ENCODE measurements at regions not wholly inside any gene's neighbourhood (a gene's known extent, or its start where the extent isn't known, plus 50 kb on each side); places are given as distances from the start of the nearest gene placed in this dataset.
A peak's percentile ranks its signal among the peaks of the same experiment; 100 is the strongest.

DNA sequence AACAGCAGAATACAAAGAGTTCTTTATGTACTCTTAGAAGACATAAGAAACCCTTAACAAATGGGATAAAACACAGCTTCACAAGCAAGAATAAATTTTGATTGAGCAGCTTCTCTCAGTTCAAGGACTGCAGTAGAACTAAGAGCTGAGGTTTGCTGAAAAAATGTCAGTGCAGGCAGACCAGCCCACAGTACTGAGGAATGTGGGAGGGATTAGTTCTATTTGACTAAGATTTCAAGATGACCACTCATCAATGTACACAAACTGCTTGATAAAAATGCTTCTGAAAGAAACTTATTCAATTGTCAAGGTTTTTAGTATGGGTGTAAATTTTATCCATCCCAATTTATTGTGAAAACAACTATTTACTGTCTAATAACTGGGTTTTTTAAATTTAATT is 138.4 kb downstream of the SEC23A start:
- H3K9me3 ChIP-seq (ENCODE audit: control insufficient read depth, insufficient read depth, low read depth, low read length) = no peaks in the 10 kb centered on the region
- no peaks in the 10 kb centered on the region for H3K27me3 ChIP-seq (ENCODE audit: control insufficient read depth, insufficient read depth, low read length)
- no peak overlapping the region for H3K27ac ChIP-seq (ENCODE audit: insufficient read depth, low read length)
- no peak for TF ChIP-seq EZH2 (IDR thresholded peaks at IDR 0.05; ENCODE audit: low read length, missing control alignments)
- TF ChIP-seq, protein P1, sequence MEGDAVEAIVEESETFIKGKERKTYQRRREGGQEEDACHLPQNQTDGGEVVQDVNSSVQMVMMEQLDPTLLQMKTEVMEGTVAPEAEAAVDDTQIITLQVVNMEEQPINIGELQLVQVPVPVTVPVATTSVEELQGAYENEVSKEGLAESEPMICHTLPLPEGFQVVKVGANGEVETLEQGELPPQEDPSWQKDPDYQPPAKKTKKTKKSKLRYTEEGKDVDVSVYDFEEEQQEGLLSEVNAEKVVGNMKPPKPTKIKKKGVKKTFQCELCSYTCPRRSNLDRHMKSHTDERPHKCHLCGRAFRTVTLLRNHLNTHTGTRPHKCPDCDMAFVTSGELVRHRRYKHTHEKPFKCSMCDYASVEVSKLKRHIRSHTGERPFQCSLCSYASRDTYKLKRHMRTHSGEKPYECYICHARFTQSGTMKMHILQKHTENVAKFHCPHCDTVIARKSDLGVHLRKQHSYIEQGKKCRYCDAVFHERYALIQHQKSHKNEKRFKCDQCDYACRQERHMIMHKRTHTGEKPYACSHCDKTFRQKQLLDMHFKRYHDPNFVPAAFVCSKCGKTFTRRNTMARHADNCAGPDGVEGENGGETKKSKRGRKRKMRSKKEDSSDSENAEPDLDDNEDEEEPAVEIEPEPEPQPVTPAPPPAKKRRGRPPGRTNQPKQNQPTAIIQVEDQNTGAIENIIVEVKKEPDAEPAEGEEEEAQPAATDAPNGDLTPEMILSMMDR (conservative IDR thresholded peaks at IDR 0.05 in 1 of 2, IDR thresholded peaks at IDR 0.05 in 1 of 2; ENCODE audit: low read depth in 1 of 2, low read length in 2 of 2) = no peak
- no peaks in the 10 kb centered on the region for H3K79me2 ChIP-seq (ENCODE audit: control insufficient read depth, insufficient read depth, low read length)
- no peak overlapping the region for H2AFZ ChIP-seq (ENCODE audit: low read length)
- no peaks in the 10 kb centered on the region for H4K20me1 ChIP-seq (ENCODE audit: control insufficient read depth, extremely low read depth, insufficient read depth, low read length)
- no peak overlapping the region for H3K4me2 ChIP-seq (ENCODE audit: extremely low read depth, insufficient read depth, low read length)
- H3K9ac ChIP-seq (ENCODE audit: insufficient read depth, low read length) = no peak overlapping the region
- H3K36me3 ChIP-seq (ENCODE audit: control insufficient read depth, insufficient read depth, low read length) = no peaks in the 10 kb centered on the region
- peak in 1 of 2 donors; percentile 79 for DNase-seq (ENCODE audit: low read depth in 2 of 2)
- no peaks in the 10 kb centered on the region for H3K4me1 ChIP-seq (ENCODE audit: control insufficient read depth, extremely low read depth, insufficient read depth, low read length)
- H3K4me3 ChIP-seq (replicated peaks in 1 of 4; ENCODE audit: control extremely low read depth in 1 of 4, insufficient read depth in 1 of 4, low read depth in 3 of 4, low read length in 4 of 4) = no peak overlapping the region

DNA sequence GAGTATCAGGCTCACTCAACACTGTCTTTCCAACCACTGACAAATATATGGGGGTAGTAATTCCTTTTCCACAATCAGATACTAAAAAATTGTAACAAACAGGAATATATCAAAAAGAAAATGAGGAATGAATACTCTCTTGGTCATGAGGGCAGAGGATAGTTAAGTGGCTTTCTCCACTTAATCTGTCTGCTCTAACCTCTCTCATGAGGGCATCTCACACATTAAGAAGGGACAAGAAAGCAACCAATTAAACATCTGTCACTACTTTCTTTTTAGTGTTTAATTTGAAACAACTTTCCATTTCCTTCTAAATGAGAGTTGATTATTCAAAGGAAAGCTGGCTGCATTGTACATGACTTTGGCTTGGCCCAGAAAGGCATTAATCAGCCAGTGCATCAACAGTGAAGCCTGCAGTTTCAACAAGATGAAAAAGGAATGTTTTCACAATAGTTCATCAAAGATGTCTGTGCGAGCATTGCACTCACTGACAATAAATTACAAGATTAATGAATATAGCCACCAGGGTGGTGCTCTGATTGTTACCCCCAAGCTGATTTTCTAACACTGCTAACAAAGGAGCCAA is 142.0 kb downstream of the SEC23A start:
- no peaks in the 10 kb centered on the region for H3K4me1 ChIP-seq (ENCODE audit: control insufficient read depth, extremely low read depth, insufficient read depth, low read length)
- no peaks in the 10 kb centered on the region for H3K79me2 ChIP-seq (ENCODE audit: control insufficient read depth, insufficient read depth, low read length)
- H2AFZ ChIP-seq (ENCODE audit: low read length) = no peak overlapping the region
- H3K27ac ChIP-seq (ENCODE audit: insufficient read depth, low read length) = no peak overlapping the region
- no peaks in the 10 kb centered on the region for H3K36me3 ChIP-seq (ENCODE audit: control insufficient read depth, insufficient read depth, low read length)
- no peak overlapping the region for H3K9ac ChIP-seq (ENCODE audit: insufficient read depth, low read length)
- DNase-seq (ENCODE audit: low read depth in 2 of 2) = peak in 1 of 2 donors; percentile 51
- no peaks in the 10 kb centered on the region for H3K27me3 ChIP-seq (ENCODE audit: control insufficient read depth, insufficient read depth, low read length)
- no peak overlapping the region for H3K4me2 ChIP-seq (ENCODE audit: extremely low read depth, insufficient read depth, low read length)
- no peaks in the 10 kb centered on the region for H3K9me3 ChIP-seq (ENCODE audit: control insufficient read depth, insufficient read depth, low read depth, low read length)
- no peaks in the 10 kb centered on the region for H4K20me1 ChIP-seq (ENCODE audit: control insufficient read depth, extremely low read depth, insufficient read depth, low read length)
- TF ChIP-seq, protein P1 (conservative IDR thresholded peaks at IDR 0.05 in 1 of 2, IDR thresholded peaks at IDR 0.05 in 1 of 2; ENCODE audit: low read depth in 1 of 2, low read length in 2 of 2) = no peak
- TF ChIP-seq EZH2 (IDR thresholded peaks at IDR 0.05; ENCODE audit: low read length, missing control alignments) = no peak
- H3K4me3 ChIP-seq (replicated peaks in 1 of 4; ENCODE audit: control extremely low read depth in 1 of 4, insufficient read depth in 1 of 4, low read depth in 3 of 4, low read length in 4 of 4) = no peak overlapping the region

DNA sequence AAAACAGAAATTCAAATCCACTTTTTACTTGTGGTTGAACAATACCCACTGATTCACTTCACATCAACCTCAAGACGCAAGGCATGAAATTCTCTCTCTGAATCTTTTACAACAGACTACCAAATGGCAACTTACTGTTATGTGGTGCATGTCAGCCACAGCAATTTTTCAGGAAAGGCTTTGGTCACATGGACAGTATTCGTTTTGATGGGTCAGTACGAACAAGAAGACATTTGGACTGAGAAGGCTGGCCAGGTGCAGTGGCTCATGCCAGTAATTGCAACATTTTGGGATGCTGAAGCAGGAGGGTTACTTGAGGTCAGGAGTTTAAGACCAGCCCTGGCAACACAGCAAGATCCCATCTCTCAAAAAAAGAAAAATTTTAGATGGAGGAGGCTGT is 144.0 kb downstream of the SEC23A start:
- Histone ChIP-seq H4K20me1 (ENCODE audit: control insufficient read depth, extremely low read depth, insufficient read depth, low read length) (no peaks in the 10 kb centered on the region), H3K79me2 (ENCODE audit: control insufficient read depth, insufficient read depth, low read length) (no peaks in the 10 kb centered on the region), H3K27me3 (ENCODE audit: control insufficient read depth, insufficient read depth, low read length) (no peaks in the 10 kb centered on the region), H3K27ac (ENCODE audit: insufficient read depth, low read length) (no peak overlapping the region), H3K36me3 (ENCODE audit: control insufficient read depth, insufficient read depth, low read length) (no peaks in the 10 kb centered on the region), H2AFZ (ENCODE audit: low read length) (no peak overlapping the region), H3K4me1 (ENCODE audit: control insufficient read depth, extremely low read depth, insufficient read depth, low read length) (no peaks in the 10 kb centered on the region), H3K4me2 (ENCODE audit: extremely low read depth, insufficient read depth, low read length) (no peak overlapping the region), H3K9ac (ENCODE audit: insufficient read depth, low read length) (no peak overlapping the region), H3K9me3 (ENCODE audit: control insufficient read depth, insufficient read depth, low read depth, low read length) (no peaks in the 10 kb centered on the region), H3K4me3 (replicated peaks in 1 of 4; ENCODE audit: control extremely low read depth in 1 of 4, insufficient read depth in 1 of 4, low read depth in 3 of 4, low read length in 4 of 4) (no peak overlapping the region)
- DNase-seq (ENCODE audit: low read depth in 2 of 2) = peak in 1 of 2 donors; percentile 49
- TF ChIP-seq, protein P1 (conservative IDR thresholded peaks at IDR 0.05 in 1 of 2, IDR thresholded peaks at IDR 0.05 in 1 of 2; ENCODE audit: low read depth in 1 of 2, low read length in 2 of 2) = no peak
- TF ChIP-seq EZH2 (IDR thresholded peaks at IDR 0.05; ENCODE audit: low read length, missing control alignments) = no peak

Measured in fibroblast of lung (primary cell).